Psoas muscle (tissue), 7 donors: ENCODE measurements at regions not wholly inside any gene's neighbourhood (a gene's known extent, or its start where the extent isn't known, plus 50 kb on each side); places are given as distances from the start of the nearest gene placed in this dataset.

ENCODE experiments used
- ATAC-seq, 4 donors: fragments of 200-7000 bp; cut with Tn5 transposase; one replicate each; pipeline ENCODE4 v1.9.1; 2020; ENCODE audit warnings: moderate library complexity in 3 of 4, mild to moderate bottlenecking in 2 of 4
- DNase-seq, 2 donors: peaks; one replicate each; pipeline ENCODE4 v3.0.0-alpha.2; 2020
- H3K27ac ChIP-seq: fragments of 200-600 bp; one replicate; pipeline ENCODE4 v1.8.0; 2022
- H3K27me3 ChIP-seq, 3 donors: fragments of 200-600 bp in 1 of 3; one replicate each; pipeline versions ENCODE4 v1.6.1 to v1.8.0; 2013 to 2022; ENCODE audit warnings: low read length in 2 of 3, mild to moderate bottlenecking in 2 of 3, moderate library complexity in 1 of 3; ENCODE audit not compliant: insufficient read depth in 3 of 3
- H3K36me3 ChIP-seq, 2 donors: fragments of 200-600 bp in 1 of 2; one replicate each; pipeline versions ENCODE4 v1.6.1 to v1.8.0; 2013 to 2022; ENCODE audit warnings: low read depth in 1 of 2, mild to moderate bottlenecking in 1 of 2, moderate library complexity in 1 of 2; ENCODE audit not compliant: insufficient read depth in 1 of 2
- H3K4me1 ChIP-seq: fragments of 200-600 bp; one replicate; pipeline ENCODE4 v1.8.0; 2022
- H3K4me3 ChIP-seq: fragments of 200-600 bp; one replicate; pipeline ENCODE4 v1.8.0; 2022; ENCODE audit warnings: mild to moderate bottlenecking
- H3K9me3 ChIP-seq: fragments of 200-600 bp; one replicate; pipeline ENCODE4 v1.8.0; 2022
- WGBS, 3 donors: extraction: QIAGEN DNeasy Blood & Tissue Kit; methylation state at CpG; one replicate each; pipeline versions ENCODE4 v1.1.6 to v1.1.7; 2013; 5-methylcytosine and 5-hydroxymethylcytosine counted together
- intact Hi-C, 2 donors: fragments of 100-400 bp; cut with DNase I; formaldehyde crosslinking; loops; one replicate each; pipeline versions ENCODE4 v1.11.0 to v1.14.2; 2022
- TF ChIP-seq, protein P1 (sequence below): fragments of 200-600 bp; IDR thresholded peaks from one replicate; pipeline ENCODE4 v1.8.0; 2022; ENCODE audit warnings: antibody characterized with exemption
- donor health status: healthy with polysubstance abuse.
- donor health status: DM: no; HTN: no; CAD: no; lungs with moderate emphysema.
- donor health status: Bipolar disorder and iron deficiency.
- donor health status: healthy.
- donor health status: DM: yes; HTN: yes; CAD: no.
- donor health status: DM: no; HTN: no; CAD: no.
- donor health status: DM: yes; HTN: yes; CAD: no.

GRCh38 chr18:31223371-31223770 lies 60.7 kb upstream of the DSC1 start:
- no peaks in the 10 kb centered on the region for H3K36me3 ChIP-seq
- no peak overlapping the region for H3K27ac ChIP-seq
- peaks cover 4% of the 10 kb centered on the region for H3K9me3 ChIP-seq
- intact Hi-C loops = no loop called here
- DNase-seq = no peak
- no peak for ATAC-seq
- no peak overlapping the region for H3K4me3 ChIP-seq
- TF ChIP-seq, protein P1, sequence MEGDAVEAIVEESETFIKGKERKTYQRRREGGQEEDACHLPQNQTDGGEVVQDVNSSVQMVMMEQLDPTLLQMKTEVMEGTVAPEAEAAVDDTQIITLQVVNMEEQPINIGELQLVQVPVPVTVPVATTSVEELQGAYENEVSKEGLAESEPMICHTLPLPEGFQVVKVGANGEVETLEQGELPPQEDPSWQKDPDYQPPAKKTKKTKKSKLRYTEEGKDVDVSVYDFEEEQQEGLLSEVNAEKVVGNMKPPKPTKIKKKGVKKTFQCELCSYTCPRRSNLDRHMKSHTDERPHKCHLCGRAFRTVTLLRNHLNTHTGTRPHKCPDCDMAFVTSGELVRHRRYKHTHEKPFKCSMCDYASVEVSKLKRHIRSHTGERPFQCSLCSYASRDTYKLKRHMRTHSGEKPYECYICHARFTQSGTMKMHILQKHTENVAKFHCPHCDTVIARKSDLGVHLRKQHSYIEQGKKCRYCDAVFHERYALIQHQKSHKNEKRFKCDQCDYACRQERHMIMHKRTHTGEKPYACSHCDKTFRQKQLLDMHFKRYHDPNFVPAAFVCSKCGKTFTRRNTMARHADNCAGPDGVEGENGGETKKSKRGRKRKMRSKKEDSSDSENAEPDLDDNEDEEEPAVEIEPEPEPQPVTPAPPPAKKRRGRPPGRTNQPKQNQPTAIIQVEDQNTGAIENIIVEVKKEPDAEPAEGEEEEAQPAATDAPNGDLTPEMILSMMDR = no peak
- no peaks in the 10 kb centered on the region for H3K27me3 ChIP-seq
- 78 to 81% (median 79%) methylated on average over 6 of the region's 6 CpGs for WGBS, 3 donors
- no peaks in the 10 kb centered on the region for H3K4me1 ChIP-seq

- intact Hi-C loops = no loop called here
- H3K4me1 ChIP-seq = no peaks in the 10 kb centered on the region
- DNase-seq = no peak
- TF ChIP-seq, protein P1 = no peak
- H3K36me3 ChIP-seq = no peaks in the 10 kb centered on the region
- H3K4me3 ChIP-seq = no peak overlapping the region
- WGBS, 3 donors = 23 to 31% (median 25%) methylated on average over 5 of the region's 5 CpGs
- no peak for ATAC-seq
- no peaks in the 10 kb centered on the region for H3K27me3 ChIP-seq
- no peak overlapping the region for H3K27ac ChIP-seq
- H3K9me3 ChIP-seq = peaks cover 4% of the 10 kb centered on the region
Observed at GRCh38 chr18:31225668-31226067, 63.0 kb upstream of the DSC1 start.

GRCh38 chr18:31227497-31228229 lies 65.0 kb upstream of the DSC1 start:
- Histone ChIP-seq H3K4me3 (no peak overlapping the region), H3K4me1 (no peaks in the 10 kb centered on the region), H3K27ac (no peak overlapping the region), H3K36me3 (no peaks in the 10 kb centered on the region), H3K27me3 (no peaks in the 10 kb centered on the region), H3K9me3 (no peaks in the 10 kb centered on the region)
- intact Hi-C loops = no loop called here
- no peak for DNase-seq
- no peak for ATAC-seq
- WGBS, 3 donors = 45 to 93% (median 86%) methylated on average over 1 of the region's 1 CpG
- TF ChIP-seq, protein P1 = no peak

DNA sequence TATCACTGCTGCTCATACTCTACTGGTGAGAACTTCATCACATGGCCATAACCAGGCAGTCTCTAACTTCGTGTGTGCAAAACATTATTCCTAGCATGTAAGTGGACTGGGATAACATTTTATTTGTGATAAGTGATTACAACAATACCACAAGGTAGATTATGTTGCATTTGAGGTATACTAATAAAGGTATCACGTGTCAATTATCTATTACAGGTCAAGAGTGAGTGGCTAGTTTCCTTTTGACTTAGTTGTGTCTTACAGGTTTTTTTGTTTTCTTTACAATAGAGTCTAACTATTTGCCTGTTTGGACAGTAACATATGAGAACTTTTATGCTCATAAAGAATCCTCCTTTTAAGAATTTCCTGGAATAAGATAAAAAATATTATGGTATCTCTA lies 67.2 kb upstream of the DSC1 start:
- Histone ChIP-seq H3K27ac (no peak overlapping the region), H3K27me3 (no peaks in the 10 kb centered on the region), H3K9me3 (no peaks in the 10 kb centered on the region), H3K4me3 (no peak overlapping the region), H3K36me3 (no peaks in the 10 kb centered on the region), H3K4me1 (no peaks in the 10 kb centered on the region)
- DNase-seq (no peak), ATAC-seq (no peak)
- WGBS, 3 donors = 43 to 64% (median 49%) methylated on average over 2 of the region's 2 CpGs
- TF ChIP-seq, protein P1 = no peak
- intact Hi-C loops = no loop called here

GRCh38 chr18:31230495-31230894 lies 67.8 kb upstream of the DSC1 start:
- no peak overlapping the region for H3K27ac ChIP-seq
- H3K4me3 ChIP-seq = no peak overlapping the region
- H3K27me3 ChIP-seq = no peaks in the 10 kb centered on the region
- TF ChIP-seq, protein P1 = no peak
- intact Hi-C loops = no loop called here
- DNase-seq (no peak), ATAC-seq (no peak)
- no peaks in the 10 kb centered on the region for H3K36me3 ChIP-seq
- 54 to 82% (median 58%) methylated on average over 3 of the region's 3 CpGs for WGBS, 3 donors
- H3K9me3 ChIP-seq = no peaks in the 10 kb centered on the region
- H3K4me1 ChIP-seq = no peaks in the 10 kb centered on the region
